Right lobe of liver (tissue), 4 donors: ENCODE measurements at regions not wholly inside any gene's neighbourhood (a gene's known extent, or its start where the extent isn't known, plus 50 kb on each side); places are given as distances from the start of the nearest gene placed in this dataset.
"Not testable (repeated sequence)": the region's sequence is repeated elsewhere in the genome, so short reads cannot be mapped to it uniquely, and the experiment has no call there.

Experiments used
- CTCF ChIP-seq, 4 donors: fragments of 200-600 bp in 3 of 4; fragments of 450-650 bp in 1 of 4; IDR thresholded peaks; one replicate each; pipeline versions ENCODE4 v1.5.1 to v1.8.0; 2016 to 2022; ENCODE audit warnings: antibody characterized with exemption in 4 of 4, mild to moderate bottlenecking in 2 of 4
- POLR2A ChIP-seq: fragments of 450-650 bp; IDR thresholded peaks from one replicate; pipeline ENCODE4 v1.6.1; 2017; ENCODE audit warnings: antibody characterized with exemption, mild to moderate bottlenecking
- donor health status: DM: no; HTN: no; CAD: no.
- donor health status: DM: no; HTN: no; CAD: no.
- donor health status: DM: no; HTN: yes; CAD: no.

GRCh38 chr11:3538220-3538619 is 103.6 kb downstream of the ART5 start:
- not testable (repeated sequence) for TF ChIP-seq CTCF (IDR thresholded peaks at IDR 0.05); POLR2A
